HPDE6-E6E7 (cell line): ENCODE measurements at regions not wholly inside any gene's neighbourhood (a gene's known extent, or its start where the extent isn't known, plus 50 kb on each side); places are given as distances from the start of the nearest gene placed in this dataset.
A peak's percentile ranks its signal among the peaks of the same experiment; 100 is the strongest.

ENCODE experiments used
- DNase-seq: peaks from one replicate; pipeline ENCODE4 v3.0.0; 2011; ENCODE audit warnings: missing footprints; ENCODE audit errors: extremely low spot score

DNA sequence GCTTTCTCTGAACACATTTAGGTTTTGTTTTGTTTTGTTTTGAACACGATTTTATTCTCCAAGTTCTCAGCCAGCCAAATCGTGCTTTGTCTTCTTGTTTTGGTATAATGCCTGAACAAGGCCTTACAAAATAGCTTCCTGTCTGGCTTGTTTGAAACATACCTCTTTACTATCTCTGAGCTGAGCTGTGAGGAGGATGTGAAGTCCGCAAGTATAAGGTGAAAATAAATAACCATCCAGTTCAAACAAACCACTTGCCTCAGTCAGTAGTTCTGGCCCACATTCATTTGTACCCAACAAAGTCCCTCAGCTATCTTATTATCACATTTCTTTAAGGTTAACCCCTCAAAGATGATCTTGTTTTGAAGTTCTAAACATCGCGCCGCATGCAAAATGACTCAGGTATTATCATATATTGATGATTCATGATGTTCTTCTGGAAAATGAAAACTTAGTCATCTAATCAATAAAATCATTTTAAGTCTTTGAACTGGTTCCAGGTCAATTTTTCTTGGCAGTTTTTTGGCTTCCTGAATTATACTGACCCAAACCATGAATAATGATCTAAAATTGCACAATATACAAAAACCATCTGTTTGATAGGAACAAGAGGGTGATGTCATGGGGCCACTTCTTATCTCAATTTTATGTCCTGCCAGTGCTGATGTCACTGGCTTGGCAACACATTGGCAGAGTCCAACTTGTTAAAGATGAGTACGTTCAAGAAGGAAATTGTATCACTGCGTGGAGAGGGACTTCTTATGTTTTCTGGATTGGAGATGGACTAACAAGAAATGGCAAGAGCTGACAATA lies 694.3 kb downstream of the KCNJ2 start:
- no peak for DNase-seq

DNA sequence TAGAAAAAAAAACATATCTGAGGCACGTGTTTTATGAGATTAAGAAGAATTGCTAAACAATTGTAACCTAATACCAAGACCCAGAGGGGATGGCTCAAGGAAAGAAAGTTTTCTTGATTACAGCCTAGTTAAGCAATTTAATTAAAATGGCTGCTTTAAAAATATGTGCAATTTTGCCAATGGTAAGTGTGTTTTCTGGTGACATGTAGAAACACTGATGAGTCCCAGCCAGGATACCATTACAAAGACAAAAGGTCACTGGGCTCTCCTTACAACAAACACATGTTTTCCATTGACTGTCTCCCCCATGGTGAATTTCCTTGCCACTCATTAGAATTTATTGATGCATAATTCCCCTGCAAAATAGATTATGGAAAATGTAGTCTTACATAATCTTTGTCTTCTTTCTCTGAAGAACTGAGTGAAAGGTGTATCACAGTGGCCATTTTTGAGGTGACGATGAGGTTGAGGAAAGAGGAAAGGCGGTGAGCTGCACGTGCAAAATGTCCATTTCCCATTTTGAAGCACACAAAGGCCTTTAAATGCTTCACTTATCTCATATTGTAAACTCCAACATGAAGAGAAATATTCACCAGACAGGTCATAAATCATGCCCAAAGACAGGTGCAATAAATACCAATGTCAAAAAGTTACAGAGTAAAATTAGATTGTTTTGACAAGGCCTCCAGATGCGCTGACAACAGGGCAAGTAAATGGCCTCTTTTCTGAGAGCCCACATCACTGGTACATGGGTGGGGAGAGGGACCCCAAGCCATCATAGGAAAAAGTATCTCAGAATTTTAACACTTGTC lies 696.9 kb downstream of the KCNJ2 start:
- DNase-seq, result no peak

DNA sequence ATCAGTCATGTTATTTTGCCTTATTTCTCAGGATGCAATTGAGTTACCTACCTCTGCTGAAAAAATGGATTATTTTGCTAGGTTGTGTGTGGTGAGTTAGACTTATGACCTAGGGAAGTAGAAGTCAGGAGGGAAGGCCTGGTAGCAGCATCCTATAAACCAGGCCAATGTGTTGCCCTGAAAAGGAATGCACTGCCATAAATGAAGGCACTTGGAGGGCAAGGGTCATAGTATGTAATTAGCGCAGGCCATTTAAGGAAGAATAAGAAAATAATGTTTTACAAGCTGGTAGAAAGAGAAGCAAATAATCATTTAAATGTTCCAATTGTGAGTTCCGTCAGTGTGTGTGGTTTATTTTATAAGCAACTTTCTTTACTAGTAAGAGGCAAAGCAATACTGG lies 698.8 kb downstream of the KCNJ2 start:
- no peak for DNase-seq

DNA sequence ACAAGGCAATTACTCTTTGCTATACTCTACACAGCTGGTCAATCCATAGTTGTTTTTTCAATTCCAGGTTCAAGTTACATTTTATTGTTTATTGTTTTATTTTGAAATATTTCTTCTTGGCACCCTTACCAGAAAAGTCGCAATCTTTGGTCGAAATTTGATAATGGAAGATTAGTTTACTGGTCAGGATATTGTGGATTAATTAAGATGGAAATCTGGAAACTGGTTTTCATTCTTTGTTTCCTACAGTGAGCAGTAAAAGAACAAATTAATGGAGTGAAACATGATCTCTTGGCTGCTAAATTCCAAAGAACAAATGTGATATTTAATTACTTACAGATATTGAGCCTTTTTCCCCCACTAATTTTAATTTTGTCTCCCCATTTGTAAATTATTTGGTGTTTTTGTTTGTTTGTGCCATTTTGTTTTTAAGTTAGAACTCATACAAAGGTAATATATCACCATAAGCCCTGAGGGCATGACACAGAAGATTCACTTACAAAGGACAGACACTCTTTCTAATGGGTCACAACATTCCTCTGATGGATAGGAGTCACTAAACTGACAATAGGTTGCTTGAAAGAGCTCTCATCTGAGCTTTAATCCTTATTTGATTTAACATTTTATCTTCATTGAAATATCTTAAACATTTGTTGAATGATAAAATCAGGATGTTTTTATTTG lies 700.2 kb downstream of the KCNJ2 start:
- no peak for DNase-seq

DNA sequence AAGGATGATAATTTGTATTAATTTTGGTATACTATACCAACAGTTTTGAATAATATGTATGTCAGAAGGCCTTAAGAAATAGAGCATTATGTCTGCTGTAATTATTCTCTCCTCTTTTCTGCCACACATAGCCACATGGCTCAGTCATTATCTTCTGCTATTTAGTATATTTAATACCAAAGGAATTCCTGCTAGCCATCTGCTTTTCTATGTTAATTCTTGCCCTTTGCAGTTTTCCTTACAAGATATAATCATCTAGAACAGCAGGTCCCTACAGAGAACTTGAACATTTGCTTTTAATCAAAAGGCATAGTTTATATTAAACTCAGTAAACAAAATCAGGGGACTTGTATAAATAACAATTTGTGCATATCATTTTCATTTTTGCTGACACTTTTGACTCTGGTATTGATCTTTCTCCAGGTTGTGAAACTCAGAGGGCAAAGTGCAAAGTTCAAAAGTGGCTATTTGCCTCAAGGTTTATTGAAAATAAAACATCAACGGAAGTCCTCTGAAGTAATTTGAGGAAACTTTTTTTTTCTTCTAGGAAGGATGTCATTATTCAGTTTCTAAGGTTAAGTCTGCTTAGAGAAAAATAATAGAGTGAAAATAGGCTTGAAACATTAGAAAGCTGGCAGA lies 702.0 kb downstream of the KCNJ2 start:
- DNase-seq, result no peak

DNA sequence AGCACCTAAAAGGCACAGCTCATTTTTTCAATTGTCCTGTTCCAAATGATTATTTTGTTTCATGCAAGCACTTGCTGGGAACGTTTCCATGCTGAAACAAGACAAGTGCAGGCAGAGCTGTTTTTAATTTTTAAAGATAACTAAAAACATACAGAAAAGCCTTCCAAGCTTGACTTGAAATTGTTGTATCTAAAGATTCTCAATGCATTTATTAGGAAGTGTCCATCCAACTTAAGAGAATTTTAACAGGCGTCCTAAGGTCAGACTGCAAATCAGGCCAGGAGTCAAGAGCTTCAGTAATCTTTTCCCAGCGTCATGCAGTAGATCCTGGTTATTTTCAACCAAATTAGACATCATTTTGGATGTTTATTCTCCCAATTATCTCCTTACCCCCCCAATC lies 702.8 kb downstream of the KCNJ2 start:
- DNase-seq, result no peak

DNA sequence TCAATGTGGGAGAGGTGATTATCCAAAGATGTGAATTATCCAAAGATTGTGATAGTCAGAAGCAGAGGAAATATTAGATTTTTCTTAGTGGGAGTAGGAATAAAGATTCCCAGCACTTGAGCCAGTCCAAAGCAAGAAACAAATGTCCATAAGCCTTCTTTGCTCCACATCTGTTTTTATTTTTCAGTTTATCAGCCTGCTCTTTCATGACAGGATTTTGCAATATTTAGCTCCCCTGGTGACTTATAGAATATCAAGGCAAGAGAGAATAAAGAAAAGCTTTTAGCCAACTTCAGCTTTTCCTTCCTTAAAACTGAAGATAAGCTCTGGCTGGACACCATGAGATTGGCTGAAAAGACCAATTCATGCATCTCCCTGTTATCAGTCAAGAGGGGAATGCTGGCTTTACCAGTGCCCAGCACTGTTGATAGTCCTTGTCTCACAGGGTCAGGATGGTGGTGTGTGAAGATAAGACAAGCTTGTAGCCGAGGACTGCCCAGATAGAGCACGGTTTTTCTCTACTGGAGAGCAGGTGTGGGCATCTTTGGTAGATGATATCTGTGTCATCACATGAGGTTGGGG lies 706.5 kb downstream of the KCNJ2 start:
- no peak for DNase-seq

DNA sequence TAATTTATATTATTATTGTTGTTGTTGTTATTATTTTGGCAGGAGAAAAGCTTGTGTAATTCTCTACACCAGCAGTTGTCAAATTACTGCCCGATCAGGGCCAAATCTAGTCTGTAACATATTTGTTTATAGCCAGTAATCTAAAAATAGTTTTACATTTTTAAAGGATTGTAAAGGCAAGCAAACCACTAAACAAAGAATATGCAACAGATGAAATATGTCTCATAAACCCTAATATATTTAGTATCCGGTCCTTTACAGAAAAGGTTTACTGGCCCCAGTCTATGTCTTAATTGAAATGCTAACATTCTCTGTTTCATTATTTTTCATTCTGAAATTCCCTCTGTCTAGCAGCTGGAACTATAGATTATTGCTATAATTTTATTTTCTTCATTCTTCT lies 709.5 kb downstream of the KCNJ2 start:
- no peak for DNase-seq

DNA sequence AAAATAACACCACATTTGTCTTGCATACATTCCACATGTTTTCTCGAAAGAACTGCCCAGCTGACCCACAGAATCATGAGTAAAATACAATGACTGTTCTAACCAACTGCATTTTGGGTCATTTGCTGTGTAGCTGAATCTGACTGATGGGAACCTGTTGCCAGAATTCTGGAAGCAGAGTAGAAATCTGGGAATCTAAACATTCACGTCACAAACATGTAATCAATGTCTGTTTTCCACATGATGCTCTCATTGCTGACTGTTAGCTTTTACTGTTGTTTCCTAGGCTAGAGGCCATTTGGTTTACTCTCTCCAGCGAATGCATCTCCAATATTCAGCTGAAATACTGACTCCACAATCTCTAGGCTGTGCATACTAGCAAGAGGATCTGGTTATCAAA lies 710.1 kb downstream of the KCNJ2 start:
- DNase-seq, result no peak

DNA sequence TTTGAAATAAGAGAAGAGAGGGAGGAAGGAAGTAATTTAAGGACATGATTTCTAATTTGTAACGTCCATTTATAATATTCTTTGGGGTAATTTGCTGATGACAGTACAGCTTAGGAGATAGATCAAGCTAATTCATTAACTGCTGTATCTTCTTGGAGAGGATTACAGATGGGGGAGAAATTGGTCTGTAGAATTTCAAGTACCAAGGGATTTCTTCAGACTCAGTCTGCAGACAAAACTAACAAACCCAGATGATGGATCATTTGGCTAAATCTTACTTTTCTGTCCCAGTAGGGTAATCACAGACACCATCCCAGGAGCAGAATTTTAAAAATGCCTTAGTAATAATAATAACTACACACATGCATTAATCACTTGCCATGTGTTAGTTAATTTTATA lies 711.8 kb downstream of the KCNJ2 start:
- DNase-seq, result no peak

DNA sequence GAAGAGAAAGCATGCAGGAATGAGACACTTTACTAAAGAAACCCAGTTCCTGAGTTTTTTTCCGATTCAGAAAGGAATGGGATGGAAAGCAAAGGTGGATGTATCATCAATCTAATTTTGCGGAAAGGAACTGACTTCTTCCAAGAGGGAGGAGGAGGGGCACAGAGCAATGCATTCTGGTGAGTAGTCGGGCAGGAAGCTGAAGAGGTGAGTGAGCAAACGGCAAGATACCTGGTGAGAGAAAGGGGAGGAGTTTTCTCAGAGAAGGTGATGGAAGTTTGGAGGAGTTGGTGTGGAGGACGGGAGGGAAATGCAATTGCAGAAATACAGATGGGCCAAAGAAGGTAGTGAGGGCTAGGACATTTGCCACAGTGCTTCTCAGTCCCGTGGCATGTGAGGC lies 713.2 kb downstream of the KCNJ2 start:
- DNase-seq, result peak; percentile 3

DNA sequence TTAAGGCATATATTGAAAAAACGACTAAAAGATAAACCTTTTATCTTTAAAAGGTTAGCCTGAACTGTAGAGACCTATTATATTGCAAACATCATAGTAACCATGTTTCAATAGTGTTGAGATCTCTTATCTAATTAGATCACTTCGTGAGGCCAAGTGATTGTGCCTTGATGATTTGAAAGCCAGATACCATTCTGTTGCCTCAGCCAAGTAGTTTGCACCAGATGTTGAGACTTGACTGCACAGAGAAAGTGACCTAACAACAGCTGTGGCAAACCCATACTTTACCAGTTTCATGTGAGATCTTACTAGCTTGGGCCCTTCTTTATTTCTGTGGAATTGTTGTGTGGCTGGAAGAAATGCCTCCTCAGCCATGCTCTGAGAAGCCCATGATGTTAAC lies 717.3 kb downstream of the KCNJ2 start:
- no peak for DNase-seq

DNA sequence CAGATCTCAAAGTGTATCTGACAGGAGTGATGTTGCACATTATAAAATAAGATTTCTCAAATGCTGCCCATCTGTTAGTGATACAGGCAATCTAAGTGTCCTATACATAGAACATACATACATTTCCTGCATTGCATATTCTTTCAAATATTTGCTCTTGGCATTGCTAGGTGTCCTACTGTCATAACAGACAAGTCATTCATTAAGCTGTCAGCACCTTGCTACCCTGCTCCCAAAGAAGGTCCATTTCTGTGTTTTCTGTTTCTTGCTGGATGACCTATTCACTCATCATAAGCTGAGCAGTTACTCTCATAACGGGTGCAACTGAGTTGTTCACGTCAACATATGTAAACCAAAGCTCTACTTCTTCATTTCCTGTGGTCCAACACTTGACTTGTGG lies 719.0 kb downstream of the KCNJ2 start:
- DNase-seq, result no peak

DNA sequence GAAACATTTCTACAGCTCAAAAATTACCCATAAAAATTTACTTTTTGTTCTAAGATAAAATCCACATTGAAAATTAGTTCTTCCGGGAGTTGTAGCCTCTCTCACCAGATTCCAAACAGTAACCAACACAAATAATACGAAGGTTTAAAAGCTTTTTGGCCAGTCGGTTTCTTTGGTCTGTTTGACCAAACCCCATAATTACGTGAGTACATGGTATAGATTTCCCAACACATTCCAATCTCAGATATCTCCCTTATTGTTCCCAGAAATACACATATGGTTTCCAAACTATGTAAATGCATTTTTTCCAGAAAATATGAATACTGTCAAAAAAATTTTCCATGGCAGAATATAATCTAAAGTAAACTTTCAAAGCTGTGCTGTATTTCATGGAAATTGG lies 722.0 kb downstream of the KCNJ2 start:
- no peak for DNase-seq

DNA sequence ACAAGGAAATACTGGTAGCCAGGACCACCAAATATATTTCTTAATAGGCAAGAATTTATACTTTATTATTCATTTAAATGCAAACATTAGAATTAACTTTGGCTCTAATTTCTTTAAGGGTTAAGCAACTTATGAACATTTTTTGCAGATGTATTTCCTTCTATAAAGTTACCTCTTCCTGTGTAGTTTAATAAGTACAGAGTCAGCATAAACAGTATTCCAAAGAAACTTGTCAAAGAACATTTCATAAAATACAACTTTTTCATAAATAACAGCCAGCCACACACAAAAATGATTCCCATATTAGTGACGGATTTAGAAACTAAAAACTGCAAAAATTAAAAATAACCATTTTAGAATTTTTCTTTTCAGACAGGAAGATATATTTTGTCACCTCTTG lies 723.2 kb downstream of the KCNJ2 start:
- DNase-seq, result no peak

DNA sequence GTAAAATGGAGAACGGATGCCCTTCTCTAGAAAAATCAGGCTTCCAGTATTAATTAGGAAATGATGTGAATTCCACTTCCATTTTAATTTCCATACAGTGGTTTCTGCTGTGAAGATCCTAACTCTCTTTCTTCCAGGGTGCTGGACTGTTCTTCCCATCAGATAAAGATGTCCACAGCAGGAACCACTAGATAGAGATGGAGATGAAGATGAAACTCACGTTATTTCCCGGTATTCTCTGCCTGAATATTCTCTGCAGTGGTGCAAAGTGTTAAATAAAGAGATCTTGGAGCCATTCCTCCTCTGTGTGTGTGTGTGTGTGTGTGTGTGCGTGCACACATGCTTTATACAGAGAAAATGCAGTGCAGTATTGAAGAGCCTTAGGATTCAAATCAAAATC lies 727.5 kb downstream of the KCNJ2 start:
- DNase-seq, result no peak

DNA sequence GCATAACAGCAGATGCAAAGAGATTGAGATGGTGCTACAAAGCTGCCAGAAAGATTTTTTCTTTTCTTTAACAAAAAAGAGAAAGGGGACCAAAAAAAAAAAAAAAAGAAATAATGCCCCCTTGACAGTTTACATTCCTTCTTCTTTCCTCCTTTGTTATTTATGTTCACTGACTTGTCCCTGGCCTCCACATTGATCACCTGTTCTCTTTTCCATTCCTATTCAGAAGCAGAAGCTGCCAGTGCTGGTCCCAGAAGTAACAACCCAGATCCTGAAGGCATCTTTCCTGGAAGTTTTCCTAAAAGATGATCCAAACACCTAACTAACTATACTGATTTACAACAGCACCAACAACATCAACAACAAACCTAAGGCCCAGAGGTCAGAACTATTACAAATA lies 728.1 kb downstream of the KCNJ2 start:
- DNase-seq, result no peak

DNA sequence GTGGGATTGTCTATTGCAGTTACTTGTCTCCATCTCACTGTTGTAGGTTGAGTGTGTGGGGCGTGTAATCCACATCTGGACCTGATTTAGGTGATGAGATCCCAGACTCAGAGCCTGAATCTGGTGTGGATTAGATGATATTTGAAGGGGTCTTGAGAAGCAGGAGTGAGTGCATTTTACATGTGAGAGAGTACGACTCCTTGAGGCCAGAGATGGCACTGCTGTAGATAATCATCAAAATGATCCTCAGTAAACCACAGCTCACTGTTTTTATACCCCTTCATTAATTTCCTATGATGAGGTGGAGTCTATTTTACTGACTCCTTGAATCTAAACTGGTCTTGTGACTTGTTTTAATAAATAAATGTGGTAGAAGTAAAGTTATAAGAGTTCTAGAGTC lies 732.5 kb downstream of the KCNJ2 start:
- DNase-seq, result no peak

DNA sequence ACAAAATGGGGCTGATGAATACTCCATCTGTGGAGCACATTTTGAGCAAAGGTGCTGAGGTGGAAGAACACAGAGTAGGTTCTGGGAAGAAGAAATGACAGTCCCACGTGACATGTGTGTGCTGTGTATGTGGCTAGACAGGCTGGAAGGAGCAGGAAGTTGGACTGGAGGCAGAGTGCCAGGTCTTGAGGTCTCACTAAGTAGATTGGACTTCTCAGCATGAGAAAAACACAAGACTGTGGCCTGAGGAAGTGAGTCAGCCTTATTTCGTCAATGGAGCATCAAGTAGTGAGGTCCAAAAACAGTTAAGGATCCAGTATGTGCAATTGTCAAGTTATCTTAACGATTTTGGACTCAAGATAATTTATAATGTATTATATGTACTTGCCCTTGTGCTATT lies 736.5 kb downstream of the KCNJ2 start:
- peak; percentile 19 for DNase-seq

DNA sequence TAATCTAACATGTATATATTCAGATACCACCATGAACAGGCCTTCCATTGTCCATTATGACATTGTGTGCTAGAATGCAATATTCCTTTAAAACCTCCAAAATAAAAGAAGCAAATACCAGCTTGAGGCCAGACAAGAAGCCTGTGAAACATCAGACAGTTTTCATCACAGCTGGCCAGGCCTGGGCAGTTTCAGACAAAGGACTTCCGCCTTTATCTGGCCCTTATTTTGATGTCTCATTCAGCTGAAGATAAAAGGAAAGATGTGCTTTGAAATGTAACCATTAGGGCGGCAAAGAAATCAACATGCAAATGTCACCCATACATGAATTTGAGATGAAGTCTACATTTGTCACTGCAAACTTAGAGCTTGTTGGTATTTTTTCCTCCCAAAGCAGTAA lies 737.5 kb downstream of the KCNJ2 start:
- no peak for DNase-seq

DNA sequence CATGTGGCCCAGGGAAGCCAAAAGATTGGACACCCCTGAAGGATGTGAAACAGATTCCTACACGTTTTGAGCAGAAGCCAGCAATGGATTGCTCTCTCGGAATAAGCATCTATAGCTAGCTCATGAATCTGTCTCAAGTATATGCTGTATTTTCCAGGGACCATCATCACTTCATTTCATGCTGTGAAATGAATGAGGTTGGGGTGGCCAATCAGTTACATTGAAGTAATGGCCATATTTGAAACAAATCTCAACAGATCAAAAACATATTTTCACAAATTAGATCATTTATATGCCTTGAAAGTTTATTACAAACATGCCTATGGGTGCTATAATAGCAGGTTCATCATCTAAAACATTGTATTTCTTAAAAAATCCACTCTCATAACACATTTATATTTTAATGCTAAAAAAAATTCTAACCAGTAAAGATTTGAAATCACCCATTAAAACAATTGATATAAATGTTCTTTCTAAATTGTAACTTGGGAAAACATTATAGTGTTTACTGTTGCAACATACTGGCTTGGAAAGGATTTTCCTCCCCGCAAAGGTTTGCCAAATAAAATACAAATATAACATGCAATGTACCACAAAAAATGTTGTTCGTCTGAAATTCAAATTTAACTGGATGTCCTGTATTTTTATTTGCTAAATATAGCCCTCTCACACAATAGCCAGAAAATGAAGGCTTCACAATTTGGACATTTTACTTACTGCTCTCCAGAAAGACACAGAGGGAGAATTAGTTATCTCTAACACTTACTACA lies 743.6 kb downstream of the KCNJ2 start:
- DNase-seq, result no peak
